ENCODE measurements at regions not wholly inside any gene's neighbourhood (a gene's known extent, or its start where the extent isn't known, plus 50 kb on each side); places are given as distances from the start of the nearest gene placed in this dataset.

GRCh38 chr16:5634666-5635180, 537.1 kb upstream of the EEF2KMT start (continued):
- no peak for TF ChIP-seq ZNF75D (CRISPR knock-in tag; IDR thresholded peaks at IDR 0.05; ENCODE audit: borderline replicate concordance)

- no peak overlapping the region for H3K4me2 ChIP-seq (ENCODE audit: low read depth, low read length)
- H3K9ac ChIP-seq (ENCODE audit: insufficient read depth, low read depth, low read length): no peak overlapping the region
- no peaks in the 10 kb centered on the region for H4K20me1 ChIP-seq (ENCODE audit: insufficient read depth, low read length)
- no peaks in the 10 kb centered on the region for H3K36me3 ChIP-seq (replicated peaks in 1 of 2; ENCODE audit: control insufficient read depth in 1 of 2, insufficient read depth in 2 of 2, low read length in 2 of 2)
- no TSS peak for BruUV-seq (replicated peaks)
- intact Hi-C loops (cut with micrococcal nuclease; ENCODE audit: unreplicated experiment): no loop called here
- no peak overlapping the region for H2AFZ ChIP-seq (ENCODE audit: low read length)
- no peak overlapping the region for H3K4me3 ChIP-seq (replicated peaks in 1 of 3; ENCODE audit: insufficient read depth in 1 of 3, low read depth in 2 of 3, low read length in 3 of 3)
- in situ Hi-C loops (cut with HindIII; ENCODE audit: extremely low pct_ligation_motif_present, low pct_unique_long_range_greater_than_20kb): no loop called here
- no peaks in the 10 kb centered on the region for H3K4me1 ChIP-seq (ENCODE audit: insufficient read depth, low read length)
- DNase-seq (ENCODE audit: low spot score): peak; percentile 34
- WGBS (ENCODE audit: low lambda C conversion rate): 20% methylated on average over 5 of the region's 5 CpGs
- H3K9me3 ChIP-seq (ENCODE audit: low read length): no peaks in the 10 kb centered on the region
- peak; percentile 75 for FAIRE-seq
- no peaks in the 10 kb centered on the region; a peak in 1 of 5 replicates for H3K27me3 ChIP-seq (ENCODE audit: control insufficient read depth in 1 of 2, insufficient read depth in 2 of 2, low read length in 2 of 2)
- 0 out of 3 replicates have a peak, but pooled peaks have one; percentile 41 for ATAC-seq
- POLR2A ChIA-PET: no interaction called here
- CTCF ChIA-PET (ENCODE audit: low intra/inter-chr PET ratio, low total read pairs): no interaction called here
- H3K79me2 ChIP-seq (ENCODE audit: insufficient read depth, low read length): no peaks in the 10 kb centered on the region
- H3K27ac ChIP-seq (ENCODE audit: extremely low read length, insufficient read depth, low read length): no peak overlapping the region
- no peak for TF ChIP-seq EP300 (IDR thresholded peaks at IDR 0.05; ENCODE audit: low read depth in 2 of 2, low read length in 2 of 2)
- TF ChIP-seq EP300 (CRISPR knock-in tag; IDR thresholded peaks at IDR 0.05; ENCODE audit: borderline replicate concordance): no peak
- TF ChIP-seq STAG1 (CRISPR knock-in tag; IDR thresholded peaks at IDR 0.05): 0 out of 2 replicates have a peak, but pooled peaks have one; percentile 10
- peak; percentile 62 for TF ChIP-seq CTCF (CRISPR knock-in tag; IDR thresholded peaks at IDR 0.05)
These were observed 536.3 kb upstream of the EEF2KMT start for GRCh38 chr16:5633845-5634440.

All from HepG2 (cell line).